Left colon (tissue), 2 donors: ENCODE measurements at regions not wholly inside any gene's neighbourhood (a gene's known extent, or its start where the extent isn't known, plus 50 kb on each side); places are given as distances from the start of the nearest gene placed in this dataset.

Source experiments
- ATAC-seq: fragments of 200-7000 bp; cut with Tn5 transposase; one replicate; pipeline ENCODE4 v1.9.1; 2020; ENCODE audit warnings: mild to moderate bottlenecking, moderate library complexity
- DNase-seq, 2 donors: peaks; one replicate each; pipeline ENCODE4 v3.0.0-alpha.2; 2020
- intact Hi-C, 2 donors: fragments of 100-400 bp; cut with DNase I in 1 of 2; cut with micrococcal nuclease in 1 of 2; formaldehyde crosslinking; loops; one replicate each; pipeline versions ENCODE4 v1.11.2 to v1.14.0; 2022; cut with DNase I, micrococcal nuclease
- donor health status: DM: no; HTN: no; CAD: no.
- donor health status: DM: yes; HTN: yes; CAD: no.

DNA sequence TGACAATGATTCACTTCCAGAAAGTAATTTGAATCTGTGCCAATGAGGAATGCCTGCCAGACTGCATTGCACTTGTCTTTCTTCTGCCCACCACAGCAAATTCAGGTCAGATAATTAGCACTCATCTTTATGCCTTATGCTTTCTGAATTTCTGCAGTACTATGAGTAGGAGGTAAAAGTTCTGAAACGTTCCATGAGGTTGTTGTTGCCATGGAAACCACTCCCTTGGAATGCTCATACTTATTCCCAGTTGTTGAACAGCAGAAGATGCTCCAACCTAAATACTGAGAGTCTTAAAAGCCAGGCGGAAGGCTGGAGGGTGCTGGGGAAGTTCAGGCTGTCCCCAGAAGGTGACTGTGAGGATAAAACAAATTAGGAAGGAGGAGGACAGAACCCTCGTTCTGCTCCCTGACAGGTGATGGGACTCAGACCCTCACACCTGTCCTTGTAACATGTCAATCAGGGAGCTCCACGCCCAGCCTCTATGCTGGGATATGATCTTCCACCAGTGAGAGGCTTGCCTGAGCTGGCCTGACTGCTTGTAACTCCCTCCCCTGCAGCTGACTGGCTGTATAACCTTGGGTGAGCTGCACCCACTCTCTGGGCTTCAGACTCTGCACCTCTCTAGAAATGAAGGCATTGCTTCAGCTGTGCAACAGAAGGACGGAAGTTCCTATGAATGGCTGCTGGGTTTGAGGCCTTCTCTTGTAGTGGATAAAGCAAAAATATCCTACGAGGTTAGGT lies 554.3 kb upstream of the MGMT start:
- intact Hi-C loops: no loop called here
- DNase-seq (no peak), ATAC-seq (no peak)

DNA sequence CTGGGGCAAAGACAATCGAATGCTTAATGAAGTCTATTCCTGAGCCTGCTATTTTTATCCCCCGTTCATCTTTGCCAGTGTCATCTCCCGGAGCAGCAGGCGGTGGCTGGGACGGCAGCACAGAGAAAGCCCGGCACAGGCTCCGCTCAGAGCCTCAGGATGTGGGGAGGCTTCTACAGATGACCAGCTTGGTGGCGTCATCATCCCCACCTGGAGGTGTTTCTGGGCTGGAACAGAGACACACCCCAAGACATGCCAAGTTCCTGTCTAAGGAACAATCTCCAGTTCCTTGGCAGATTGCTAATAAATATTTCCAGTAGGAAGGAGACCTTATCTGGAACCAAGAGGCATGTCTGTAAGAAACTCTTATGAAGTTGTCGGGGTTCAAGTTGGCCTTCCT lies 552.4 kb upstream of the MGMT start:
- ATAC-seq (no peak), DNase-seq (no peak)
- intact Hi-C loops: no loop called here

DNA sequence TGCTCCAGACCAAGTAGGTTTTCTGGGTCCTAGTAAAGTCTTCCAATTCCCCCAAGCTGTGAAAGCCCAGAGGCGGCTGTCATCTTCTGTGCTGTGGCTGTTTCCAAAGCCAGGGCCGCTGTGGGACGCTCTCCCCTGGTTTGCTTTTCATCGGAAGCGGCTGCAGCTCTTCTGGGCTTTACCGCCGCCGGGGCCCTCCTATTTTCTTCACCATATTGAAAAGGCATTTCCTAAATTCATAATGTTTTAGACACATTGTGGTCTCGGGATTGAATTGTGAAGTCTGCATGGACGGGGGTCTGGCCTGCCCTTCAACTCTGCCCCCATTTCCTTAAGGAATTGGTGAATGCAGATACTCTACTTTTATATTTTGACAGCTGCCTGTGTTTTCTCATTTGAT lies 551.4 kb upstream of the MGMT start:
- DNase-seq: no peak
- ATAC-seq: no peak
- intact Hi-C loops: no loop called here

DNA sequence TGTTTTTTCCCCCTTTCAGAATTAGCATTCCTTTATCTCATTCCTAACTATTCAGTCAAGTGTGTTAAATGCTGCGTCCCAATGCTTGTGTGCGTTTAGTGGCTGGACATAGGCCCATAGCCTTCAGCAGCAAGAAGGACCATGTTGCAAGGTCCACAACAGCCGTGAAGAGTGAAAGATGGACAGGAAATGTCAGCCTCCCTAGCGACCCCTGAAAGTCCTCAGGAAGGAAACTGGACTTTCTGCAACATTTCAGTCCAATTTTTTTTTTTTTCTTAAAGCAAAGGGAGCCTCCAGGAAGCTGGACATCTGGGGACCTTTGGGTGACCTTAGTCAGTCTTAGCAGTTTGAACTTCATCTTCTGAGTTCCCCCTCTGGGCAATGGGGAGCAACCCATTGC lies 550.7 kb upstream of the MGMT start:
- intact Hi-C loops: no loop called here
- no peak for DNase-seq
- no peak for ATAC-seq

DNA sequence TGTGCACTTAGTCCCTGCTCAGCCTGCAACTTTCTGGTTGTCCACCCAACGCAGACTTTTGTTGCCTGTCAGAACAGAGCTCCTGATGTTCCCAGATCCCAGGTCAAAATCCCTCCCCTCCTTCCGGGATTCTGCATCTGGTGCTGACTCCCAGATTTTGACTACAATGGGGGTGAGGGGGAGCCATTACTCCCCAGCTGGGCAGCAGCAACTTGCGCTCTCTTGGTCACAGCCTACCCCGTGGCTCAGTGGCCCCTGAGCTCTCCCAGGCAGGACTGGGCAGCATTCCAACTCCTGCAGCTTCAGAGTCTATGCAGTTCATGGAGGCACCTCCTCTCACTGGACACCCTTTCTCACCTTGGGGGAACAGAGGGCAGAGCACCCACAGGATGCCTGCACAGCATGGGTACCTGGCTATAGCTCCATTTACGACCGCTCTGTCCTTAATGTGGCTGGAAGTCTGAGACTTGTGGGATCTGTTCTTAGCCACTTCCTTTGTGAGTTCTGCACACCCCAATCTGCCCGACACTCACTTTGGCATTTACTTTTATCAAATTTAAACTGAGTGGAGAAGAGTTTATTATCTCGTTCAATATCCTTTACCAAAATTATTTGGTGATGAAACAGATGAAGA lies 545.5 kb upstream of the MGMT start:
- no peak for ATAC-seq
- intact Hi-C loops: no loop called here
- no peak for DNase-seq

DNA sequence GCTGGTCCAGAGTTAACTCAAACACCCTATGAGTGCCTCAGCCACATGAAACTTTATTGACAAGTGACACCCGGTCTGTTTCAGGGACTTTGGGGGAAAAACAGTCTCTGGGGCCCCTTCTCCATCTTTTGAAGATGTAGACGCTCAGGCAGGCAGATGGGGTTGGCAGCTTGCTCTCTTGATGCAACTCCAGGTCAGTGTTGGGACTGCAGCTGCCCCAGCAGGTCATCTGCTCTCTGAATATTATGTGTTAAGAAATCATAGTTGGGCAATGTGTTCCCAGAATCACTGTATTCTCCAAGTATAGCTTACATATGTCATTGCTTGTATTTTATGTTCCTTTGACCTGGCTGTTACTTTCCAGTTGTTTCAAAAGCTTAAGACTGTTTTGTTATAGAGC lies 544.9 kb upstream of the MGMT start:
- intact Hi-C loops: no loop called here
- ATAC-seq (no peak), DNase-seq (no peak)

DNA sequence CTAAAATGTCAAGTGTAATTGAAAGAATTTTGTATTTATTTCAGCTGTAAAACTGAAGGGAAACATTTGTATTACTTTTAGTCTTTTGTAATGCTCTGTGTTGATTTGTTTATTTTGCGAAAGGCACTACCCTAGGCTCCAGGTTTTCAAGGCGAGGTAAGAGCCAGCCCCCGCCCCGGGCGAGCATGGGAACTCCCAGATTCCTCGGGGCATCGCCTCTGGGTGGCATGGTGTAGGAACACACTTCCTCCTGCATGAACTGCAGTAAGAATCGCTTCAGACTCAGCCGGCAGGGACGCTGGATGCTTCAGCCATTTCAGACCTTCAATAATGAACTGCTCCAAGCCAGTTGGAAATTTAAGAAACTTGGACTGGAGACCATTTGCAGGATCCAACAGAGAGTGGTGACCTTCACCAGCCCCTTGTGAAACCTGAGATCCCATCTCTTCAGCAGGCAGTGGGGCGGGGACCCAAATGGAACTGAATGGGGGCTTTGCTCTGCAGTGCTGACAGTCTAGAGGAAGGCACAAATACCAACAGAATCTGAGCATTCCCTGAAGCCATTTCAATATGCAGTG lies 544.3 kb upstream of the MGMT start:
- DNase-seq (no peak), ATAC-seq (no peak)
- intact Hi-C loops: no loop called here

DNA sequence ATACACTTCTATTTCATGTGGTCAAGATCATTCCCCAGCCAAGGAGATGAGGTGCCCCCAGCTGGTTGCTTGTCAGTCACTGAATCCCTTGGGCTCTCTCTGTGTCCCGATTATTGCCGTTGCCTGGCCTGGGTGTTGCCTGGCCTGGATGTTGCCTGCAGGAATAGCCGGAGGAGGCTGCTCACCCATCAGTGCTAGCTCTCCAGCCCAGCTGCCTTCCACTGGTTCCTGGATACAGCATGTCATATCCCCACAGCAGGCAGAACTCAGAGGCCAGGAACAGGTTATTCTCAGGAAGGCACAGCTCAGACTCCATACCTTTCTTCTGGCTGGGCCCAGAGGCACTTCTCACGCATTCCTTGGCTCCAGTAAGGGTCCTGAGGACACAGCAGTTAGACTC lies 542.1 kb upstream of the MGMT start:
- intact Hi-C loops: no loop called here
- ATAC-seq (no peak), DNase-seq (no peak)

DNA sequence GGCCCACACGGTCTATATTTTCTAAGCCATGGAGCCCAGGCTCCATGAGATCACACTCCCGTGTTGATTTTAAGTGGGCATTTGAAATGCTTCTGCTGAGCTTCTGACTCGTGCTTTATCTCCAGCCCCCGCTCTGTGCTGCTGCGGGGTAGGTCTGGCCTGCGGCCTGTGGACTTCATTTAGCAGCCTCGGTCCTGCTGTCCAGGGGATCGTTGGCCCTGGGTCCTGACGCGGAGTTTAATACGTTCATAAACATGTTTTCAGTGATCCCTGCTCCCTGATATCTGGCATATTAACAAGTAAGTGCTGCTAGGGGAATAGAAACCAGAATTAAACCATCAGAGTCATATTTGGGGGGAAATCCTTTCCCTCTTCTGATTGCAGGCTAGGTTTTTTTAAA lies 540.3 kb upstream of the MGMT start:
- DNase-seq (no peak), ATAC-seq (no peak)
- intact Hi-C loops: no loop called here

DNA sequence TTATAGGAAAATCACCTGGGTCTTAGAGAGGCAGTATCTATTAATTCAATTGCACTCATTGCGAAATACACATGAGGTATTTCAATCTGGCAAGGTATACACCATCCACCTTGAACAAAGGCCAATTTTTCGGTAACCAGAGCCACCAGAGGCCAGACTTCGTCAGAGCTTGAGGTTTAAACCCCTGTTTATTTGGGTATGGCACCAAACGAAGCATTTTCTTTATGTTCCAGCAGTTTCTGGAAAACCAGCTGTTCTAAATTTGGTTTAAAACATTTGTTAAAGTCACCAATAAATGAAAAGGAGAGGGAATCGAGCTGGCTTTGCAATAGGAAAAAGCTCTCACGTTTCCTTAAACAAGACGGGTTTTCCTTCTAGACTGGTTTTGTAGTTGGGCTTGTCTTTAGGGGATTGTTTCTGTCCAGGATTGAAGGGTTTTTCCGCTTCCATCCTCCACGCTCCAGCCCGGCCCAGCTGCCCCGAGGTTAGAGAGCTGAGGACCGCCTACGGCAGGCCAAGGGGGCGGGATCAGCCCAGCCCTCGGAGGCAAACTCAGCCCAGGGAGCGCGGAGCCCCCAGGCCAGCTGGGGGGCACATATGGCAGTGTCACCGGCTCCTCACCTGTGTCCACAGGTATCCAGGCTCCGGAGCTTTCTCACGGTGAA lies 539.4 kb upstream of the MGMT start:
- DNase-seq (no peak), ATAC-seq (no peak)
- intact Hi-C loops: no loop called here

DNA sequence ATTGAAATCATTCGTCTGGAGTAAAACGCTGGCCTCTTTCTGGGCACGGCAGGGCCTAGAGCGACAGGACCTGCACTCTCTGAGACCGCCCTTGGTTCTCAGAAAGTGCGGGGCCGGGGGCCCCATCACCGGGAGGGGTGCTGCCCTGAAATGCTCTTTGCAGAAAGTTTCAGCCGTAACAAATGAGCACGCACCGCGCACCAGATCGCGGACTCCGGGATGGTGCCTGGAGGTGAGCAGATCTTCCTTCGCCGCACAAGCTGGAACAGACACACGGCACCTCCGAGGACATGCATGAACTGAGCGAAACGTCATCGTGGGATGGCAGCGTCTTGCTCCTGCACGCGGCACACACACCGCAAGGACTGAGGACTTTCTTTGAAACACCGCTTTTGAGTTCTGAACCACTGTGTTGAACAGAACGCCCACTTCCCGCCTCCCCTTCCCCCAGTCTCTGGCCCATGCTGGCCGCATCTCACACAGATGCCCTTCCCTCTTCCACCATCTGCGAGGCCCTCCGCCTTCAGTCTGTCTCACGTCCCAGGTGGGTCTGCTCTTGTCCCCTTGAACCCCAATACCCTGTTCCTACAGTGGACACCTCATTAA lies 538.7 kb upstream of the MGMT start:
- DNase-seq (no peak), ATAC-seq (no peak)
- intact Hi-C loops: no loop called here

DNA sequence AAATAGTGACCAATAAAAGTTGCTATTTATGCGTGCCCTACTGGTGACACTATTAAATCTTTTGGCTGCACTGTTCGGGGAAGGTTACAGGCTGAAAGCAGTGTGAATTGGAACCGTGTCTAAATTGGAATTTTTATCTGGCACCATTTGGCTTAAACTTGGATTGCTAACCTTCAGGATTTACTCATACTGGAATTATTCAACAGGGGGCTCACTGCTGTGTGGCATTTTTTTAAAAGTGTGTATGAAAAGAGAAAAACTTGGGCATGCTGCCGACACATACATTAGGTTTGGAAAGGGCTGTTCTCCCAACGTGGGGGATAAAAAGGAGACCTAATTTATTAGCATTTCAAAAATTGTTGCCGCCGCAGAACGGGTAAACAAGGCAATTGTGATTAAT lies 537.9 kb upstream of the MGMT start:
- intact Hi-C loops: no loop called here
- ATAC-seq: no peak
- no peak for DNase-seq

DNA sequence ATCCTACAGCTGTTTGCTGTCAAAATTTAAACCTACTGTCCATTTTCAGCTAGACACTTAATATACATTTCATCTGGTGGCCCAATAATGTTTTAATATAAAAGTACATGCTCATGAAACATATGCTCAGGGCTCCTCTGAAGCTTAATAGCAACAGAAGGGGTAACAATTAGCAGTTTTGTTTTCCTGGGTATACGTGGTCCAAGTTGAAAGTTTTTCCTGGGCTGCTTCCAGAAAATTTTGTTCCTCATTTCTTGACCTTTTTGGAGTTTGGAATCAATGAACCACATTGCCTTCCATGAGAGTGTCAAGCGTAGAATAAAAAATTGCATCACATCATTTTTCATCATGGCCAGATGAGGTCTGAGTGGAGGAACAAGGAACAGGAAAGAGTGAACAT lies 537.3 kb upstream of the MGMT start:
- intact Hi-C loops: no loop called here
- ATAC-seq: no peak
- DNase-seq: no peak

DNA sequence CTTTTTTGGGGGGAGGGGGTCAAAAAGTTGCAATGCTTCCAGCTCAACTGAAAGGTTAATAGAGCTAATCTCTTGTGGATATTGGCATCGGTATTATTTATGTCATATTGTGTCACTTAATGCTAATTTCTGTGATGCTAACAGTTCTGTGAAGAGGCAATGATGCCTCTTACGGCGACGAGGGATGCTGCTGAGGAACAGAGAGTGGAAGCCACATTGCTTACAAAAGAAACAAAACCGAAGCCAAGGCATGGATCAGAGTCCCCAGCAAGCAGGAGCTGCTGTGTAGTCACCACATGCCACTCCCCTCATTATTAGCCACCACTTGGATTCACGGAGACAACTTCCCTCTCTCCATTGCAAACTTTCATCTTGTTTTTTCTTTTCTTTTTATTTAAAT lies 536.5 kb upstream of the MGMT start:
- DNase-seq (no peak), ATAC-seq (no peak)
- intact Hi-C loops: no loop called here

DNA sequence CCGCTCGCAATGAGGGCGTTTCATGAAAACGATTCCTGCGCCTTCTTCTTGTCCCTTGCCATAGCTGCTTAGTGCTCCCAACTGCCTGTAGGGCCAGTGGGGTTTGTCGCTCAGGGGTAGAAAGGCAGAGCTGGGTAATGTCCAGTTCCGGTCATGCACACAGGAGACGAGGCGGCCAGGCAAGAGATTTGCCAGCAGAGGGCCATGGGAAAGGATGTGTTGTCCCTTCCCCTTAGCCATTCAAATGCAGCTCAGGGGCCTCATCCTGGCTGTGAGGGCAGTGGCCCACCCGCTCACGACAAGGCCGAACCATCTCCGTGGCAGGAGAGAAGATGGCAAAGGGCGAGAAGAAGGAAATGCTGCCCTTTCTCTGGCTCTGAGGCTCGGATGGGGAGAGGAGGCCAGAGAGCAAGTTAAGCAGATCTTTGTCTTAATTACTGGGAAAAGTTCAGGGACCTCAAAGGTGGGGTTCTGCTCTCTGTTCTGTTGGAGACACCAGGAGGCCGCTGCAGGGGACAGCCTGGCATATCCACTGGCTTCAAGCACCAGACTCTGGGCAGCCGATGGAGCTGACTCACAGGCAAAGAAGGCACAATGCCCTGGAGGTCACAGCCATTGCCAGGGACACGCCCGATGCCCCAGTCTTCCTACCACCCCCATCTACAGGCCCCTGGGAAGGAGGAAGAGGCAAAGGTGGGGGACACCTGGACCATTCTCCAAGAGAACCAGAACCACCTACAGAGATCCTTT lies 534.8 kb upstream of the MGMT start:
- intact Hi-C loops: no loop called here
- DNase-seq: no peak
- ATAC-seq: no peak

DNA sequence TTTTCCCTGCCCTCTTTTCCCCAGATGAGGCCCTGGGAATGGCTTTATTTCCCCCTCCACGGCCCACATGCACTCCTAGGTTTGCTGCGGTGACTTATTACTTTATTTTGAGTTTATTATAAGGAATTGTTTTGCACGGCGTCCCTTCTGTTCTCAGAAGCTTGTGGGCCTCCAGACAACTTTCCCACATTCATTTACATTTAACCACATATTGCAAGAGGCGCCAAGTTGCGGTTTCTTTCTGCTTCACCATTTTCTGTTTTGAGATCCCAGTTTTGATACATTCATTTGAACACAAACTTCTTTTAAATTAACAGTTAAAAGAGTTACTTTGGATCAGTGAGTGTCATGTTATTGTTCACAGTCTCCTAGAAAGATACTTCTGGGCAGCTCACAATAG lies 532.5 kb upstream of the MGMT start:
- intact Hi-C loops: no loop called here
- ATAC-seq (no peak), DNase-seq (no peak)

DNA sequence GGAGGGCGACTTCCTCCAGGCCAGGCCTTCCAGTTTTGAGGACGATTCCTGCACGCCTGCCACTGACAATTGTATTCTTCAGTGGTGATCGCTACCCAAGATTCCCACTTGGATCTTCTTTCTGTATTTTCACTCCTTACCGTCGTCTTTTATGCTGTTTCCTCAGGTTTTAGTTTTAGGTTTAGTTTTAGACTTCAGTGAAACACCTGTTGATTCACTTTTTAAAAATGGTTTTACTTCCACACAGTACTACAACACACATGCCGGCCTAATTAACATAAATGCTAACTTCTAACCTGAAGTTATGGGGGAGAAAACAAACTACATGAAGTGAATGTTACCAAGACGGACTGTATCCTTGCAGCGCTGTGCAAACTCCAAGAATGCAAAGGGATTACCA lies 530.6 kb upstream of the MGMT start:
- ATAC-seq (no peak), DNase-seq (no peak)
- intact Hi-C loops: no loop called here

DNA sequence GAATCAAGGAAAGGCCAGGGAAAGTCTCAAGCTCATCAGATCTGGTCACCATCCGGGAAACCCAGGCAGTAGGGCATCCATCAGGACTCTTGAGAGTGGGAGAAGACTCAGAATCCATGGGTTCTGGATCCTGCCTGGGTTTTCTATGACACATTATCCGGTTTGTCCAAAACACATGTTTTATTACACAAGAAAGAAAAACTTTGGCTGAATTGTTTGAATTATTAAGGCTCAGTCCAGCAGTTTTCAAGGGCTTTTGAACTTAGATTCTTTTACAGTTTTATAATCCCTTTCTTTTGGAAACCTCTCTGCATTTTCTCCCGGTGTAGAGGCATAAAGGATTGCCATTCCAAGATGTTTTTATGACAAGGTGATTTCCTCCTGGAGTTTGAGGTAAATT lies 528.5 kb upstream of the MGMT start:
- intact Hi-C loops: no loop called here
- no peak for DNase-seq
- ATAC-seq: no peak

DNA sequence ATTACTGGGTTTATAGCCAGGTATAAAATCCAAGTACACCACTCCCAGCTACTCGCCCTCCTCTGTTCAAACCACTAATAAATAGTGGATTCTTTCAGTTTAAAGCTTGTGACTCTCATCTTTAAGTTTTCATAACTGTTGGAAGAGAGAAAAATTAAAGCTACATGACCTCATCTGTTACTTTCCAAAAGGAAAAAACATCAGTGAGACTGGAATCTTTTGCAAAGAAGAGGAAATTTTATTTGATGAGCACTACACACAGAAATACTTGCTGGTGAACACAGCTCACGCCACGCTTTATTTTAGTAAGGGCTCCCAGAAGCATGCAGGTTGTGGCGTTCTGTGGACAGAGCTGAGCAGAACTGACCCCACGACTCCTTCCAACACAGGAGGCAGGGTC lies 527.0 kb upstream of the MGMT start:
- DNase-seq (no peak), ATAC-seq (no peak)
- intact Hi-C loops: no loop called here
